ENCODE measurements at regions not wholly inside any gene's neighbourhood (a gene's known extent, or its start where the extent isn't known, plus 50 kb on each side); places are given as distances from the start of the nearest gene placed in this dataset.
"Not testable (repeated sequence)": the region's sequence is repeated elsewhere in the genome, so short reads cannot be mapped to it uniquely, and the experiment has no call there.

- DNase-seq = no peak
These were observed 110.5 kb upstream of the IGFBP7 start for GRCh38 chr4:57220734-57221133.

GRCh38 chr4:57220172-57220571 lies 110.0 kb upstream of the IGFBP7 start:
- no peak for DNase-seq

GRCh38 chr4:57219431-57219830 lies 109.2 kb upstream of the IGFBP7 start:
- no peak for DNase-seq

- no peak for DNase-seq
These were observed 104.6 kb upstream of the IGFBP7 start for GRCh38 chr4:57214654-57215411.

- no peak for DNase-seq
These were observed 100.9 kb upstream of the IGFBP7 start for GRCh38 chr4:57211131-57211530.

- peak in 1 of 14 donors; percentile 10 for DNase-seq
These were observed 96.0 kb upstream of the IGFBP7 start for GRCh38 chr4:57206172-57206571.

GRCh38 chr4:57205580-57205979 lies 95.4 kb upstream of the IGFBP7 start:
- no peak for DNase-seq

GRCh38 chr4:57200799-57201327 lies 90.7 kb upstream of the IGFBP7 start:
- DNase-seq = no peak

- DNase-seq = no peak
These were observed 89.1 kb upstream of the IGFBP7 start for GRCh38 chr4:57199267-57199666.

- no peak for DNase-seq
These were observed 85.4 kb upstream of the IGFBP7 start for GRCh38 chr4:57195622-57196021.

- no peak for DNase-seq
These were observed 84.0 kb upstream of the IGFBP7 start for GRCh38 chr4:57194068-57194611.

GRCh38 chr4:57193209-57193810 lies 83.1 kb upstream of the IGFBP7 start:
- DNase-seq = no peak

- no peak for DNase-seq
These were observed 81.4 kb upstream of the IGFBP7 start for GRCh38 chr4:57191523-57192034.

GRCh38 chr4:57190601-57191481 lies 80.7 kb upstream of the IGFBP7 start:
- peak in 1 of 14 donors; percentile 13 for DNase-seq

- DNase-seq = no peak
These were observed 77.1 kb upstream of the IGFBP7 start for GRCh38 chr4:57187246-57187645.

- peak in 1 of 14 donors; percentile 8 for DNase-seq
These were observed 74.3 kb upstream of the IGFBP7 start for GRCh38 chr4:57184378-57185029.

GRCh38 chr4:57182132-57182874 lies 72.1 kb upstream of the IGFBP7 start:
- DNase-seq = peak in 13 of 14 donors; percentile 5 to 86 (median 71)

- DNase-seq = not testable (repeated sequence)
These were observed 63.0 kb upstream of the IGFBP7 start for GRCh38 chr4:57173136-57173535.

- no peak for DNase-seq
These were observed 61.9 kb upstream of the IGFBP7 start for GRCh38 chr4:57172065-57172464.

- peak in 1 of 14 donors; percentile 27 for DNase-seq
These were observed 58.8 kb upstream of the IGFBP7 start for GRCh38 chr4:57168982-57169381.

All from C1 segment of cervical spinal cord (tissue), 14 donors.